Effector memory CD4-positive, alpha-beta T cell (primary cell): ENCODE measurements at regions not wholly inside any gene's neighbourhood (a gene's known extent, or its start where the extent isn't known, plus 50 kb on each side); places are given as distances from the start of the nearest gene placed in this dataset.
"Not testable (repeated sequence)": the region's sequence is repeated elsewhere in the genome, so short reads cannot be mapped to it uniquely, and the experiment has no call there.

Source experiments
- DNase-seq, 3 donors: peaks; one replicate each; pipeline ENCODE4 v3.0.0-alpha.2; 2020
- H3K27ac ChIP-seq: 2 replicates; pipeline ENCODE4 v1.7.0; 2013; ENCODE audit warnings: mild to moderate bottlenecking, low read length, moderate library complexity; ENCODE audit not compliant: insufficient read depth, poor library complexity, severe bottlenecking
- H3K27me3 ChIP-seq: replicated peaks from 2 replicates; pipeline ENCODE4 v1.7.0; 2013; ENCODE audit warnings: mild to moderate bottlenecking, low read length; ENCODE audit not compliant: insufficient read depth, control insufficient read depth, poor library complexity, severe bottlenecking
- H3K36me3 ChIP-seq: 2 replicates; pipeline ENCODE4 v1.7.0; 2013; ENCODE audit warnings: mild to moderate bottlenecking, low read length, moderate library complexity; ENCODE audit not compliant: control insufficient read depth, insufficient read depth
- H3K4me1 ChIP-seq: 2 replicates; pipeline ENCODE4 v1.7.0; 2013; ENCODE audit warnings: low read length, mild to moderate bottlenecking; ENCODE audit not compliant: control insufficient read depth, insufficient read depth, poor library complexity, severe bottlenecking
- H3K4me3 ChIP-seq: 2 replicates; pipeline ENCODE4 v1.7.0; 2013; ENCODE audit warnings: low read length, low read depth, mild to moderate bottlenecking; ENCODE audit not compliant: insufficient read depth, poor library complexity, severe bottlenecking
- H3K9me3 ChIP-seq: 2 replicates; pipeline ENCODE4 v1.7.0; 2013; ENCODE audit warnings: mild to moderate bottlenecking, low read length, moderate library complexity; ENCODE audit not compliant: control insufficient read depth

GRCh38 chr15:20991691-20992090 is 125.6 kb upstream of the POTEB2 start:
- not testable (repeated sequence) for DNase-seq, H3K4me1 ChIP-seq, H3K9me3 ChIP-seq, H3K27ac ChIP-seq, H3K27me3 ChIP-seq, H3K36me3 ChIP-seq, H3K4me3 ChIP-seq

DNA sequence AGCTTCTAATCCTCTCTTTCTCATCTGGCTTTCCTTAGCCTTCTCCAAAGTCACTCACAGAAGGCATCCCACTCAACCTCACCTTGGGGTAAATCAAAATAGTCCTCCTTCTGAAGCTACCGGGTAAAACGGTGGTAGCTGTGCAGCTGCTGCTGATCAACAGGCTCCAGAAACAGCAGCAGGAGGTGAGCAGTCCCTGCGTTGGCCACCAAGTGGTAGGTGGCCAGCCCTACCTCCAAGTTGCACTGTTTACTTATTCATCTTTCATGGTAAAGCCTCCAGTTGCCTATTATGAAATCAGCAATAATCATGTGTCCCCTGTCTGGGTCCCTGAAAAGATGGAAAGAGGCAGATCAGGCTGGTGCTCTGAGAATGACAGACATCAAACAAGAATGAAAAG is 125.1 kb upstream of the POTEB2 start:
- H3K4me3 ChIP-seq, H3K9me3 ChIP-seq, H3K27me3 ChIP-seq, H3K27ac ChIP-seq, H3K36me3 ChIP-seq, H3K4me1 ChIP-seq, DNase-seq: not testable (repeated sequence)

GRCh38 chr15:20986775-20987174 is 120.7 kb upstream of the POTEB2 start:
- not testable (repeated sequence) for H3K27ac ChIP-seq, H3K4me1 ChIP-seq, H3K4me3 ChIP-seq, H3K9me3 ChIP-seq, H3K27me3 ChIP-seq, DNase-seq, H3K36me3 ChIP-seq

DNA sequence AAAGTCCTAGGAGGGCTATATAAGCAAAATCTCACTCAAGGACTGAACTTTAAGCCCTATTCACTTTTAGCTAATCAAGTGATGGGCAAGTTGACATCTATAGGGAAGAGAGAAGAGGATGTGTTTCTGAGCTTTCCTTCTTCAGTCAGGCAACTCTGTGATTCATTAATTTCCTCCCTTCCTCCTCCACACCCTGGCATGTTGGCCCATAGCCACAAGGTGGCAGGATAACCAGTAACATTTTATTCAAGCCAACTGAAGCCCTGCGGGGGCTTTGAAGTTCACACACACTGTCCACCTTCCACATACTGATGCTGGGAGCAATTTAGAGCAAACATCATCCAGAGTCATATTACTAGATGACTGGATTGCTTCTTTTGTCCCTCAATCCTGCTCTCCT is 111.9 kb upstream of the POTEB2 start:
- H3K36me3 ChIP-seq, H3K4me1 ChIP-seq, H3K4me3 ChIP-seq: not testable (repeated sequence)

GRCh38 chr15:20972762-20973161 is 106.6 kb upstream of the POTEB2 start:
- DNase-seq = not testable (repeated sequence)

More for the DNA sequence above, 111.9 kb upstream of the POTEB2 start:
- H3K27ac ChIP-seq, H3K9me3 ChIP-seq, H3K27me3 ChIP-seq, DNase-seq: not testable (repeated sequence)

GRCh38 chr15:20959299-20959698 is 93.2 kb upstream of the POTEB2 start:
- not testable (repeated sequence) for H3K9me3 ChIP-seq, H3K27ac ChIP-seq

More at GRCh38 chr15:20972762-20973161, 106.6 kb upstream of the POTEB2 start:
- H3K36me3 ChIP-seq, H3K27ac ChIP-seq, H3K27me3 ChIP-seq, H3K4me3 ChIP-seq, H3K9me3 ChIP-seq, H3K4me1 ChIP-seq: not testable (repeated sequence)

DNA sequence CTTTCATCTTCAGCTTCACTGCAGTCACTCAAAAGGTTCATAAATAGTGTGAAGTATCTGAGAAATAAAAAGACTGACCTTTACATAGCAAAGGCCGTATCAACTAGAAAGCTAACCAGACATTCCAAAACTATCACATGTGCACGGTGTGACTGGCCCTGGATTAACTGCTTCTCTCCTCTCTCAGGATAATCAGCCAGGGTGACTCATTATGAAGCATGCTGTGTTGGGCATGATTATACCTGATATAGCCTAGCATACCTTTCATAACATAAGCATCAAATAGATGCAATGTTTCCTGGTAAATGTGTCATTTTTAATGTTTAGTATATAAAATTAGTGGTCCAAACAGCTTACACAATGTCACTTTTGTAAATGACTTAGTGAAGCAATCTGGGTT is 63.2 kb upstream of the POTEB2 start:
- H3K27ac ChIP-seq, H3K27me3 ChIP-seq, H3K36me3 ChIP-seq, H3K9me3 ChIP-seq, H3K4me1 ChIP-seq, DNase-seq, H3K4me3 ChIP-seq: not testable (repeated sequence)

More at GRCh38 chr15:20959299-20959698, 93.2 kb upstream of the POTEB2 start:
- not testable (repeated sequence) for H3K27me3 ChIP-seq, H3K36me3 ChIP-seq, DNase-seq, H3K4me3 ChIP-seq, H3K4me1 ChIP-seq
